K562 (cell line): ENCODE measurements at regions not wholly inside any gene's neighbourhood (a gene's known extent, or its start where the extent isn't known, plus 50 kb on each side); places are given as distances from the start of the nearest gene placed in this dataset.

Source experiments
- FUS ChIP-seq: fragments of 200-400 bp; formaldehyde crosslinking; optimal IDR thresholded peaks from 2 replicates; pipeline ENCODE3; 2017; ENCODE audit warnings: low read depth, low read length
- KAT7 ChIP-seq: sonication (generic); formaldehyde crosslinking; IDR thresholded peaks from 2 replicates; pipeline ENCODE4 v1.8.0; 2022; ENCODE audit warnings: missing genetic modification reagents, mild to moderate bottlenecking, borderline replicate concordance
- TEAD1 ChIP-seq, 2 experiments: fragments of 450-650 bp in 1 of 2; sonication (generic) in 1 of 2; formaldehyde crosslinking; IDR thresholded peaks; 2 replicates each; pipeline versions ENCODE4 v1.4.0 to v1.8.0; 2020 to 2022; ENCODE audit warnings: mild to moderate bottlenecking in 2 of 2, missing genetic modification reagents in 1 of 2
- ZNF592 ChIP-seq: fragments of 450-650 bp; IDR thresholded peaks from 2 replicates; pipeline ENCODE4 v1.6.1; 2017; ENCODE audit warnings: antibody characterized with exemption, mild to moderate bottlenecking
- TF ChIP-seq, protein P1 (sequence below): sonication (generic); formaldehyde crosslinking; IDR thresholded peaks from 2 replicates; pipeline ENCODE4 v1.8.1; 2023; ENCODE audit warnings: mild to moderate bottlenecking, missing genetic modification reagents

GRCh38 chr18:55120896-55121295 is 161.6 kb upstream of the CCDC68 start (continued):
- TF ChIP-seq, protein P1, sequence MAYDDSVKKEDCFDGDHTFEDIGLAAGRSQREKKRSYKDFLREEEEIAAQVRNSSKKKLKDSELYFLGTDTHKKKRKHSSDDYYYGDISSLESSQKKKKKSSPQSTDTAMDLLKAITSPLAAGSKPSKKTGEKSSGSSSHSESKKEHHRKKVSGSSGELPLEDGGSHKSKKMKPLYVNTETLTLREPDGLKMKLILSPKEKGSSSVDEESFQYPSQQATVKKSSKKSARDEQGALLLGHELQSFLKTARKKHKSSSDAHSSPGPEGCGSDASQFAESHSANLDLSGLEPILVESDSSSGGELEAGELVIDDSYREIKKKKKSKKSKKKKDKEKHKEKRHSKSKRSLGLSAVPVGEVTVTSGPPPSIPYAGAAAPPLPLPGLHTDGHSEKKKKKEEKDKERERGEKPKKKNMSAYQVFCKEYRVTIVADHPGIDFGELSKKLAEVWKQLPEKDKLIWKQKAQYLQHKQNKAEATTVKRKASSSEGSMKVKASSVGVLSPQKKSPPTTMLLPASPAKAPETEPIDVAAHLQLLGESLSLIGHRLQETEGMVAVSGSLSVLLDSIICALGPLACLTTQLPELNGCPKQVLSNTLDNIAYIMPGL (CRISPR knock-in tag), result no peak
- TF ChIP-seq KAT7 (CRISPR knock-in tag), result no peak
- no peak for TF ChIP-seq TEAD1 (CRISPR knock-in tag; IDR thresholded peaks at IDR 0.05)
- TF ChIP-seq FUS, result no peak
- TF ChIP-seq ZNF592, result no peak
- TF ChIP-seq, all 486 proteins: peak for 0
